ENCODE measurements at regions not wholly inside any gene's neighbourhood (a gene's known extent, or its start where the extent isn't known, plus 50 kb on each side); places are given as distances from the start of the nearest gene placed in this dataset.
"Not testable (repeated sequence)": the region's sequence is repeated elsewhere in the genome, so short reads cannot be mapped to it uniquely, and the experiment has no call there.

DNA sequence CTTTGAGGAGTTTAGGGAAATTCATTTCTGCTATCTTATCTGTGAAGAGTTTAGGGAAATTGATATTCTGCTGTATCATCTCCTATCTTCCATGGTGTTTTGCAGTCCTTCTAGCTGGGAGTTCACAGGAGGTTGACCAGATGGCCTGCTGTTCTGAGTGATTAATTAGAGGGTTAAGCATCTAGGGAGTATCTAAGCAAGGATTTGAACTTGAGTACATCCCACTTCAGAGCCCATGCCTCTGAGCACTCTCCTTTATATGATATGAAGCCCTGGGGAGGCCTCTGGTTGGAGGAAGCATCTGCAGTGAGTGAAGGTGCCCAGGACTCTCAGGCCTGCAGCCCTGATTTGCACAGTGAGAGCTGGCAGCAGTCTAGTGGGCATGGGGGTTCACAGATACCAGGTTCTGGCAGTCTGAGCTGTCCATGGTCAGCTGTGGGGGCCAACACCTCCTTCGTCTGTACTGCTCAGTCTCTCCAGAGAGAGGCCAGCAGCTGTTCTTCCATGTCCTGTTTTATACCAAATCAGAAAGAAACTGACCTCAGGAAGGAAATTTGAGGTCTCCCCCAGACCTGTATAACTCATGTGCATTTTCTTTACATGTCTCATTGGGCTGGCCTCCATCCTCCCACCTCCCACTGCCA lies 156.9 kb downstream of the PLCE1 start:
- CTCF ChIA-PET, result no interaction called here

DNA sequence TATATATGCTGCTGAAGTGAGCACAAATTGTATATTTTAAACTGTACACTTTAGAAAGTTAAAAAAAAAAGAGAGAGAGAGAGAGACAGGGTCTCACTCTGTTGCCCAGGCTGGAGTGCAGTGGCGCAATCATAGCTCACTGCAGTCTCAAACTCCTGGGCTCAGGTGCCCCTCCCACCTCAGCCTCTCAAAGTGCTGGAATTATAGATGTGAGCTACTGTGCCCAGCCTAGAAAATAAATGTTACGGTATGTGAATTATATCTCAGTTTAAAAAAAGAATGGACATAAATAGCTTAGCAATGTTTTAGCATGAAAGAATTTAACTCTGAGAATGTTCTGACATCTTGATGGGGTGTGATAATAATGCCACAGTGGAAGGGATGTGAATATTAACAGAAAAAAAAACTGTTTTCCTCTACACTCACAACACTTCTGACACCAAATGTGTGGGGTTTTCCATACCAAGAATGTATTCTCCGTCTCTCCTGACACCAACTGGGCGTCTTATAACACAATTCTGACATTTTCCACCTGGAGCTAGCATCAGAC lies 162.1 kb downstream of the PLCE1 start:
- POLR2A ChIA-PET, result no interaction called here
- DNase-seq (ENCODE audit: extremely low spot score), result no peak
- CTCF ChIA-PET, result no interaction called here
- TF ChIP-seq, protein P1, sequence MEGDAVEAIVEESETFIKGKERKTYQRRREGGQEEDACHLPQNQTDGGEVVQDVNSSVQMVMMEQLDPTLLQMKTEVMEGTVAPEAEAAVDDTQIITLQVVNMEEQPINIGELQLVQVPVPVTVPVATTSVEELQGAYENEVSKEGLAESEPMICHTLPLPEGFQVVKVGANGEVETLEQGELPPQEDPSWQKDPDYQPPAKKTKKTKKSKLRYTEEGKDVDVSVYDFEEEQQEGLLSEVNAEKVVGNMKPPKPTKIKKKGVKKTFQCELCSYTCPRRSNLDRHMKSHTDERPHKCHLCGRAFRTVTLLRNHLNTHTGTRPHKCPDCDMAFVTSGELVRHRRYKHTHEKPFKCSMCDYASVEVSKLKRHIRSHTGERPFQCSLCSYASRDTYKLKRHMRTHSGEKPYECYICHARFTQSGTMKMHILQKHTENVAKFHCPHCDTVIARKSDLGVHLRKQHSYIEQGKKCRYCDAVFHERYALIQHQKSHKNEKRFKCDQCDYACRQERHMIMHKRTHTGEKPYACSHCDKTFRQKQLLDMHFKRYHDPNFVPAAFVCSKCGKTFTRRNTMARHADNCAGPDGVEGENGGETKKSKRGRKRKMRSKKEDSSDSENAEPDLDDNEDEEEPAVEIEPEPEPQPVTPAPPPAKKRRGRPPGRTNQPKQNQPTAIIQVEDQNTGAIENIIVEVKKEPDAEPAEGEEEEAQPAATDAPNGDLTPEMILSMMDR (IDR thresholded peaks at IDR 0.05; ENCODE audit: control extremely low read depth, extremely low read depth, low read depth, missing control alignments), result no peak

More for the DNA sequence above, 156.9 kb downstream of the PLCE1 start:
- POLR2A ChIA-PET, result no interaction called here
- no peak for DNase-seq (ENCODE audit: extremely low spot score)
- TF ChIP-seq, protein P1 (IDR thresholded peaks at IDR 0.05; ENCODE audit: control extremely low read depth, extremely low read depth, low read depth, missing control alignments), result no peak

DNA sequence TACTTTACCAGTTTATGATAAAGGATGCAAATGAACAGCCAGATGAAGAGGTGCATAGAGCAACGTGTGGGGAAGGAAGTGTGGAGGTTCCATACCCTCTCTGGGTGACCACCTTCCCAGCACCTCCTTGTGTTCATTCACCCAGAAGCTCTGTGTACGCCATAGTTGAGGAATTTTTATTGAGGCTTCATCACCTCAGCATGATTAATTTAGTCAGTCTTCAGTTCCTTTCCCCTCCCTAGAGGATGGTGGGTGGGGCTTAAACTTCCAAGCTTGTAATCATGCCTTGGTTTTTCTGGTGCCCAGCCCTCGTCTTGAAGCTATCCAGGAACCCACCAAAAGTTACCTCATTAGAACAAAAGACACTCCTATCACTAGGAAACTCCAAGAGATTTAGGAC lies 162.7 kb downstream of the PLCE1 start:
- CTCF ChIA-PET, result no interaction called here
- no peak for DNase-seq (ENCODE audit: extremely low spot score)
- POLR2A ChIA-PET, result no interaction called here
- TF ChIP-seq, protein P1 (IDR thresholded peaks at IDR 0.05; ENCODE audit: control extremely low read depth, extremely low read depth, low read depth, missing control alignments), result no peak

DNA sequence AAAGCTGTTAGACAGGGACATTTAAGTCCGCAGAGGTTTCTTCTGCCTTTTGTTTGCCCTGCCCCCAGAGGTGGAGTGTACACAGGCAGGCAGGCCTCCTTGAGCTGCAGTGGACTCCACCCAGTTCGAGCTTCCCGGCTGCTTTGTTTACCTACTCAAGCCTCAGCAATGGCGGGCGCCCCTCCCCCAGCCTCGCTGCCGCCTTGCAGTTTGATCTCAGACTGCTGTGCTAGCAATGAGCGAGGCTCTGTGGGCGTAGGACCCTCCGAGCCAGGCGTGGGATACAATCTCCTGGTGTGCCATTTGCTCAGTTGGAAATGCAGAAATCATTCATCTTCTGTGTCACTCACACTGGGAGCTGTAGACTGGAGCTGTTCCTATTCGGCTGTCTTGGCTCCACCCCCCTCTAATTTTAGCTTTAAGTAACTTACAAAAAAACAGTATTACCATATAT lies 171.5 kb downstream of the PLCE1 start:
- POLR2A ChIA-PET; DNase-seq (ENCODE audit: extremely low spot score); CTCF ChIA-PET: not testable (repeated sequence)

DNA sequence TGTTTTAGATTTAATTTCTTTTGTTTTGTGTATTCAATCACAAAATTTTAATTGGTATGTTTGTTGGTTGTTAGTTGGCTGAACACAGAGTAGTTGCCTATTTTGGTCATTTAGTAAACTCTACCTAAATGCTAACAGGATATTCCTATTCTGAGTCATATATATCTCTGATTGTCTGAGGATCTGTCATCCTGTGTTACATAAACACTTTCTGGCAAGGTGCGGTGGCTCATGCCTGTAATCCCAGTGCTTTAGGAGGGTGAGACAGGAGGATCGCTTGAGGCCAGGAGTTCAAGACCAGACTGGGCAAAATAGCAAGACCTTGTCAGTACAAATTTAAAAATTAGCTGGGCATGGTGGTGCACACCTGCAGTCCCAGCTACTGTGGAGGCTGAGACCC lies 178.6 kb downstream of the PLCE1 start:
- DNase-seq (ENCODE audit: extremely low spot score), result no peak
- TF ChIP-seq, protein P1 (IDR thresholded peaks at IDR 0.05; ENCODE audit: control extremely low read depth, extremely low read depth, low read depth, missing control alignments), result no peak
- ChIA-PET CTCF (no interaction called here), POLR2A (no interaction called here)

DNA sequence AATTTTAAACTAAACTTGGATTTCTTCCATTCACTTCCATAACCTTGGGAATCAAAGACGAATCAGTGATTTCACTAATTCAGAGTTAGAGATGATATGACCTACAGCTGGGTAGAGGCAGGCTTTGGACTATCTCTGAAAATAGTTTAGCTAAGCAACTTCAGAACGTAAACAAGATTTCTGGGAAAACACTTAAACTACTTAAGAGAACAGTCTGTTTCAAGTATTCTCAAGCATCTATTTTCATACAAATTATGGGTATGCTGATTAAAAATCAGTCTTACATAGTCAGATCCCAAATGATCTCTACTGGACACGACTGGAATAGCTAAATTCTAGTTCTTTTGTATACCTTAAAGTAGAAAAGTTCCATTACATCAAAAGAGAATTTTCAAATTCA lies 179.9 kb downstream of the PLCE1 start:
- DNase-seq (ENCODE audit: extremely low spot score), result no peak
- ChIA-PET CTCF (no interaction called here), POLR2A (no interaction called here)
- TF ChIP-seq, protein P1 (IDR thresholded peaks at IDR 0.05; ENCODE audit: control extremely low read depth, extremely low read depth, low read depth, missing control alignments), result no peak

DNA sequence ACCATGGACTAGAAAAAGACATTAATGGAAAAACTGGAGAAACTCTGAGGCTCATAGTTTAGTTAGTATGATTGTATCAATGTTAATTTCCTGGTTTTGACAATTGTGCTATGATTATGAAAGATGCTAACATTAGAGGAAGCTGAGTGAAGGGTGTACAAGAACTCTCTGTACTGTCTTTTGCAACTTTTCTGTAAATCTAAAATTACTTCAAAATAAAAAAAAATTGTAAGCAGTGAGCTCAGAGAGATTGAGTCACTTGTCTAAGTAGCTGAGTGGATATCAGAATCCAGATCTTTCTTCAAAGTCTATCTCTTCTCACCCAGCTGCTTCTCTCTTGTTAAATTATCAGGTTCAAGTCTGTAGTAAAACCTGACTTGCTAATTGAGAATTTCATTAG lies 181.1 kb downstream of the PLCE1 start:
- TF ChIP-seq, protein P1 (IDR thresholded peaks at IDR 0.05; ENCODE audit: control extremely low read depth, extremely low read depth, low read depth, missing control alignments), result no peak
- POLR2A ChIA-PET, result no interaction called here
- CTCF ChIA-PET, result no interaction called here
- no peak for DNase-seq (ENCODE audit: extremely low spot score)

All from GM10248 (cell line).